ENCODE measurements at regions not wholly inside any gene's neighbourhood (a gene's known extent, or its start where the extent isn't known, plus 50 kb on each side); places are given as distances from the start of the nearest gene placed in this dataset.

DNA sequence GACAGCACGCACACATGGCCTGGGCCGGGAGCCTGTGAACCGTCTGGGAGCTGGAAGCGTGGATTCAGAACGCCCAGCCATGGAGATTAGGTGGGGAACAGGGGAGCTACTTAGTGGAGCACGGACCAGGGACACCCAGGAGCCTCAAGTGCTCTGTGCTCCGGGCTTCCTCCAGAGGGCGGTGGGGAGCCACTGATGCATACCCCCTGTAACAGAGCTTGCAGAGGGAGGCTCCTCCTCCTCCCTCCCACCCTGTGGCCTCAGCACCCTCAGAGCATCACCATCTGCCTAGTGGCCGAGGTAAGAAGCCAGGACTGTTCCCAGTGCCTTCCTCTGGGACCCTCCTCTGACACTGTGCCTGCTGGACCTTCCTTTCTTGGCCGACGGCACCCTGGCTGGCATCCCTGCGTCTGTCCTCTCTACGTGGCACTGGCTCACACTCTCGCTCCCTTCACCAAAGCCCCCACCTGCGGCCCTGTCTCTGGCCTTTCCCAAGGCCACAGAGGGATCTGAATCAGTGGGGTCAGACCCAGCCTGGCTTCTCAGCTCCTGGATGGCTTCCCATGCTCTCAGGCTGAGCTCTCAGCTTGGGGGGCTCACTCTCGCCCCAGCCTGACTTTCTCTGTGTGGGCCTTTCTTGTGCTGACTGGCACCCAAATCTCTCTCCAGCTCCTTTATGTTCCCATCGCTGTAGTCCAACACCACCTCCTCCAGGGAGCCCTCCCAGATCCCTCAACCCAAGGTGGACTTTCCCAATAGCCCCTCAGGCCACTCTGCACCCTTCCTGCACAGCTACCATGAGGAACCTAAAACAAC is 780.9 kb downstream of the BRD1 start:
- peak; percentile 48 for DNase-seq (ENCODE audit: low read depth)

DNA sequence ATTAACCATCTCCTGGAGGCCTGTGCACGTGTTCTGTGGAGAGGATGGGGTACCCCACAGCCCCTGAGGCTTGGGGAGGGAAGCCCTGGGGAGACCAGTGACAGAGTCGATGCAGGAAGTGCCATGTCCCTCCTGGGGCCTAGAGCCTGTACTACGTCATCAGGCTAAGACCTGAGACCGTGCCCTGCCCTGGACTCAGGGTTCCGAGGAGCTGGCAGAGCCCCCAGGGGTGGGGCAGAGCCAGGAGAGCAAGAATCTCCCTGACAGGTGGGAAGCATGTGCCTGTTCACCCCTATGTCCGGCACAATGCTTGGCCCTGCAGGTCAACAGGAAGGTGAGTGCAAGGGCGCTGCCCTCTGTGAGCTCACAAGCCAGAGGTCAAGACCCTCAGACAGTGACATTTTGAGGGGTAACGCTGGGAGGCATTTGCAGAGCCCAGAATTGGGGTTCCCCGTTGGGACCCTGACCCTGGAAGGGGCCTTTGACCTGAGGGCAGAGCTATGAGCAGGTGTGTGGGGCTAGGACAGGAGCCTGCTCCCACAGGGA is 781.6 kb downstream of the BRD1 start:
- DNase-seq (ENCODE audit: low read depth): no peak

DNA sequence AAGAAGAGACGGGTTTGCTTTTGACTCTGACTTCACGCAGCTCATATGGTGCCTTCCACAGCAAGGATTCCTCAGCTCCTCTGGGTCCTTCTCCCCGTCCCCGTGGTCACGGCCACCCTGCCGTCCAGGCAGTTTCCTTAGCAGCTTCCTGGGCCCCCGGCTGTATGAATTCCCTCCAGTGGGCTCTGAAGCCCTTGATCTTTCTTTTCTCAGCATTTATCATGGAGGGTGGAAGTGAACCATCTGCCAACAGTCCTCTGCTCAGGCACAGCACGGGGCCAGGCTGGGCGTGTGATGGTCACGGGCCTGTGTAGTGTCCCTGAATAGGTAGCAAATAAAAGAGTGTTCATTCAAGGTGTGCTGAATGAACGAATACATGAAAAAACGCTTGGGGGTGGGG is 782.4 kb downstream of the BRD1 start:
- DNase-seq (ENCODE audit: low read depth): no peak

DNA sequence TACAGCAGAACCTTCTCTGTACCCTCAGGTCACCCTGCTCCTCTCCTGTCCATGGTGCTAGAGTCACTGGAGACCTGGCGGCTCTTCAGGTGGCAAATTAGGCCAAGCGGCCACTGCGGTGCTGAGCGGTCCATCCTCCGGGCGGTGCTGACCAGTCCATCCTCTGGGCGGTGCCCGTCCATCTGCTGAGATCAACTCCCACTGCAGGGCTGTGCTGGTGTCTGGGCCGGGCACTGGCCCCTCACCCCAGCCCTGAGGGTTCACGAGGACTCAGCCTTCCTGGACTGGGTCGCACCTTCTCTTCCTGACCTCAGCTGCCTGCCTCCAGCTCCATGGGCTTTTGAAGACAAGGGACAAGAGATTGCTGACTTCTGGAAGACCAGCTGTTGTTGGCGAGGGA is 782.9 kb downstream of the BRD1 start:
- DNase-seq (ENCODE audit: low read depth): no peak

DNA sequence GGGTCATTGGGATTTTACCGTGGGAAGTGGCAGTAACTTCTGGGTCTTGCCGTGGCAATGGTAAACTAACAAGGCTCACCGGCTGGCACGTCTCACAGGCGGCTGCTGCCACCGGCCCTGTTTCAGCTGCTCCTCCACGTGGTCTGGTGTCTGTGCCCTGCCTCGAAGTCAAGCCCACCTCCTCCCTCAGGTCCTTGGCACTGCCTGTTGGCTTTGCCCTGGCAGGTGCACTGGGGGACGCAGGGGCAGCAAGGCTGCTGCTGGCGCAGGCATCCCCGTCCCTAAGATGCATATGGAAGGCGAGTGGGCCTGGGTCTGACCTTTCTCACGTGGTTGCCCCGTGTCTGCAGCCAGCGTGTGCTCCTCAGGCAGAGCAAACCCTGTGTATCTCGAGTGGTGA is 783.6 kb downstream of the BRD1 start:
- DNase-seq (ENCODE audit: low read depth): no peak

DNA sequence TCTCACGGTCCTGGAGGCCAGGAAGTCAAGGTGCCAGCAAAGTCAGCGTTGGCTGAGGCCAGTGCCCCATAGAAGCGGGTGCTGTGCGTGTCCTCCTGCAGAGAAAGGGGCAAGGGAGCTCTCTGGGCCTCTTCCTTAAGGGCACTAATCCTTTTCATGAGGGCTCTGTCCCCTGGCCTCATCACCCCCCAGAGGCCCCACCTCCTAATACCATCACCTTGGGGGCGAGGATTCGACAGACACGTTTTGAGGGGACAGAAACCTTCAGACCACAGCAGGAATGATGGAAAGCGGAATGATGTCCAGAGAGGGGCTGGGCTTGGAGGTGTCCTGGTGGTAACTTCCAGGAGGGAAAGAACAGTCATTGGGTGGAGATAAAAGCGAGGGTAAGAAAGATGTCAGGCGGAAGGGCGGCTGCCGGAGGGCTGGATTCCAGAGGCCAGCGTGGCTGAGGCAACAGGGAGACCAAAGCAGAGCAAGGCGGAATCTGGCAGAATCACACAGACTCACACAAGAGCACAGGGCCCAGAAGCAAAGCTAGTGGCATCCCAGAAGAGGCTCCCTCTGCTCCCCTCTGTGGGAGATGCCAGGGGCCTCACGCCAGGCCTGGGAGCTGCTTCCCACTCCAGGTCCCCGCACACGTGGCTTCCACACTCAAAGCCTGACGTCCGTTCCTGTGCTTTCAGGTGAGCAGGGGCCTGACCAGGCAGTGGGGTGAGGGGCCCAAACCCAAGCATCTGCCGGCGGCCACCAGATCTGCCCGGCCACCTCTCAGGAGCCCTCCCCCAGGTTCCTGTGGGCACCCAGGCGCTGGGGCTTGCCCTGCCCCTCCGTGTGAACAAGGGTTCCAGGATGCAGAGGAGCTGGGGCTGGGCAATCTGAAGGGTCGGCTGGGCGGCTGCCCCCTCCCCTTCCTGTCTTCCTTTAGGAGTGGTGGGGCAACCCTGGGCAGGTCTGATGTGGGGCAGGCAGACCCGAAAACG is 784.5 kb downstream of the BRD1 start:
- DNase-seq (ENCODE audit: low read depth): no peak

DNA sequence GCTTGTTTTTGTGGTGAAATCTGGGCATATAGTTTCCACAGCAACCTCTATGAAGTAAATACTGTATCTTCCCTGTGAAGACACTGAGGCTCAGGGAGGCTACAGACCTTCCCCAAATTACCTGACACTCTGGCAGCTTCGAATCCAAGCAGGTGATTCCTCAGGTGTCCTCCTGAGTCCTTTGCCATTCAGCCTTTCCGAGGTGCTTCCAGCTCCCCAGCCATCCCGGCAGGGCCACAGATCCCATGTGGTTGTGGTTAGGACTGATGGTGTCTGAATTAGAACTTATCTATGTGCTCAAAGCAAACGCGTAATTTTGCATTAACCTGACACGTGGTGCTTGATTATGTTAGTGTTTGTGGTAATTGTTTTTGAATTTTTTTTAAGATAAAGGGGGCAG is 785.6 kb downstream of the BRD1 start:
- DNase-seq (ENCODE audit: low read depth): no peak

DNA sequence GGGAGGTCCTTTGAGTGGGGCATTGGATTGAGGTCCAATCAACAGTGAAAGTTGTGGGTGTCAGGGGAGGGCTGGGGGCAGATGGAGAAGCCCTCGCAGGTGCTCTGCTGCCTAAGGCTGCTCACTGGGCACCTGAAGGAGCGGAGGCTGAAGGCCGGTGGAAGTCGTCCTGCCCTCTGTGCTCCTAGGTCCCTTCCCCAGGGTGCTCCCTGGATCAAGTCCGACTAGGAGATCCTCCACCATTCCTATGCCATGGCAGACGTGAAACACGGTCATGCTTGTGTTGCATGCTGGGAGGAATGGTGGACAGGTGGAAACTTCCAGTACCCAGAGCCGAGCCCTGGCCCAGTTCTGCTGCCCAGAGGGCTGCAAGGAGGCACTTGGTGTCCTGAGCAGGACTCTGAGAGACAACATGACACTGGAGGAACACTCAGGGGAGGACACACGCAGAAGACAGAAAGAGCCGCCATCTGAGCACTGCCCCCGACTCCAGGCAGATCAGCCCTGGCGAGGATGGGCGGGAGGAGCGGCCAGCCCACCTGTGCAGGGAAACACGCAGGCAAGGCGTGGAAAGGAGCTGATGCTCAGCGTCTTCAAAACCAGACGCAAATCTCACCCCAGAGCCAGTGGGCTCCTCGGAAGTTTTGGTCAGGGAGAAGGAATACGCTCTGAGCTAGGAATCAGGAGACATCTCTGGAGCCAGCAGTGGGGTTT is 786.8 kb downstream of the BRD1 start:
- DNase-seq (ENCODE audit: low read depth): no peak

DNA sequence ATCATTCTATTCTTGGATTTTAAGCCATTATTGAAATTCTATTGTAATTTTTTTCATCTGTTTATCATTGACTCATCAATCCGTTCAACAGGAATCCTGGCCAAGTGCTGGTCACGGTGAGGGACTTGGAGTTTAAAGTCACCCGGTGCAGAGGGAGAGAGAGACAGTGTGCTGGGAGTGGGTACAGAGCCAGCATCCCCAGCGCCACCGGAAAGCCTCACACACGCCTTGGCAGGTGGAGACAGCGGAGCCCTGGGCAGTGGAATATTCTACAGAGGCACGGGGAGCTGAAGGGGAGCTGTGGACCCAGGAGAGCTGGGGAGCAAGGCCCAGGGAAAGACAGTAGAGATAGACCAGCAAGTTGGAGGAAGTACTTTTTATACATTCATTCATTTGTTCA is 787.6 kb downstream of the BRD1 start:
- DNase-seq (ENCODE audit: low read depth): no peak

DNA sequence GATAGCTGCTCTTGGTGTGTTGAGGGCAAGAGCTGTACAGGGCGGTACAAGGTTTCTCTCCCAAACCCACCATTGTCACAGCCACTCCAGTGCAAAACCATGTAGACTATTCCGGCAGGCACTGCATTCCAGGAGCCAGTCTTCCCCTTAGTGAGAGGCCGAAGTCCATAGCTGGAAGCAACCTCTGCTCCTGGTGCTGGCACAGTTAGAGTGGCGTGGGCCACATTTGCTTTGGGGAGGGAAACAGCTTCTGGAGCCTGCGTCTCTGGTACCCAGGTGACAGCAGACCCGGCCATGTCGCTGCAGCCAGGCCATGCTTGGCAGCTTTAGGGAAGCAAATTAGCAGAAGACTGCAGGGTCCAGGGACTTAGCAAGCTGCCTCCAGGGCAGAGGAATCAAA is 788.0 kb downstream of the BRD1 start:
- DNase-seq (ENCODE audit: low read depth): no peak

DNA sequence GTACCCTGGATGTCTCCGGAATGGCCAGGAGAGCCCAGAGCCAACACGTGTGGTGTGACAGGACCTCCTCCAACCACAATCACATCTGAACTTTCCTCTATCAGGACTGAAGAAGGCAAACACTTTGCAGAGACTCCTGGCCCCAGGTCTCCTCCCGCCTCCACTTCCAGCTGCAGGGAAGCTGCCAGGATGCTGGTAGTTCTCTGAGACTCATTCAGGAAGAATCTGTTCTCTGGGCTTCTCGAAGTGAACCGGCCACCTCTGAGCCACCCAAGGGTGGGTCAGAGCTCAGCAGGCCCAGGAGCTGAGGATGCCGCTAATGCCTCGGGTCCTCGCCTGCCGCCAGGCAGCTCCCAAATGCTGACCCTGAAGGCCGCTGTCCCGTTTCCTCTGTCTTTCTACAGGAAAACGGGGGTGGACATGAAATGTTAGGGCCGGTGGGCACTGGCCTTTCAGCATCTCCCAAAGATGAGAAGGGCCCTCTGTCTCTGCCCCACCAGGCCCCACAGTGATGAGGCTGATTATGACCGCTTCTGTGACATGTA is 789.9 kb downstream of the BRD1 start:
- no peak for DNase-seq (ENCODE audit: low read depth)

DNA sequence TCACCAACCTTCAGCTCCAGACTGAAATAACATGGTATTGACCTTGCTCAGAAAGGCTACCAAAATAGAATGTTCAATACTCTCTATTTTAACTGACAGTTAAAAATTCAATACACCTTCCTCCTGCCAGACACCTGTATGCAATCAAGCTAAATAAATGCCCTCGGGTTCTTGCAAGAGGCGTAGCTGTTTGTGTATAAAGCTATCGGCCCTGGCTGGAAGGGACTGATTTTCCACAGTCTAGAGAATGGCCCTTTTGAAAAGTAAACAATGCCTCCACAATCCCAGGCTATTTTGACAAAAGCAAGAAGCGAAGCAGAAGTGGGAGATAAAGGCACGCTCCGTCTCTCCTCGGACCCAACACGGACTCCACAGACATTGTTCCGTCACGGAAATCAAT is 791.2 kb downstream of the BRD1 start:
- no peak for DNase-seq (ENCODE audit: low read depth)

DNA sequence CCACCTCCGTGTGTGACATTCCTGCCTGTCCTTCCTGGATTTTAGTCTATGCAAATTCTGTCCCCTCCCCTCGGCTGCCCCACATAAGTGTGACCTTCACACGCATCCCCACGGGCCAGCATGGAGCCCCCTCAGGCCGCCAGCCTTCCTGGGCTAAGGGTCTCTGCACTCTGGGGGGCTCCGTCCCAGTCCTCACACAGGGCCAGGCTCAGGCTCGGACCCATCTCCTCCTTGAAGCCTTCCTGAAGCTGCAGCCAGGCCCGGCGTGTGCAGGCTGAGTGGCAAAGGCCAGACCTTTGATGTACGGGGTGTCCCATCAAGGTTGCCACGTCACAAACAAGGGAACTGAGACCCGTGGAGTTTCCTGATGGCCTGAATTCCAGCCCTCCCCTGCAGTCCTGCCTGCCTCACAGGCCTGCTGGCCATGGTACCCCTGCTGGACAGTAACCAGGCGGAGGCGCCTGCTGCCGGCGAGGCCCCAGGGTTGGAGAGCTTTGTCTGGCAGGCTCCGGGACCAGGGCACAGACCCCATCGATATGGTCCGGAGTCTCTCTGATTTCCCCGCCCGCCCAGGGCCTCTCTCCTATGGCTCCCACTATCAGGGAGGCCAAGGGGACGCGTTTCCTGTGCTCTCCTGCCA is 791.7 kb downstream of the BRD1 start:
- DNase-seq (ENCODE audit: low read depth): no peak

DNA sequence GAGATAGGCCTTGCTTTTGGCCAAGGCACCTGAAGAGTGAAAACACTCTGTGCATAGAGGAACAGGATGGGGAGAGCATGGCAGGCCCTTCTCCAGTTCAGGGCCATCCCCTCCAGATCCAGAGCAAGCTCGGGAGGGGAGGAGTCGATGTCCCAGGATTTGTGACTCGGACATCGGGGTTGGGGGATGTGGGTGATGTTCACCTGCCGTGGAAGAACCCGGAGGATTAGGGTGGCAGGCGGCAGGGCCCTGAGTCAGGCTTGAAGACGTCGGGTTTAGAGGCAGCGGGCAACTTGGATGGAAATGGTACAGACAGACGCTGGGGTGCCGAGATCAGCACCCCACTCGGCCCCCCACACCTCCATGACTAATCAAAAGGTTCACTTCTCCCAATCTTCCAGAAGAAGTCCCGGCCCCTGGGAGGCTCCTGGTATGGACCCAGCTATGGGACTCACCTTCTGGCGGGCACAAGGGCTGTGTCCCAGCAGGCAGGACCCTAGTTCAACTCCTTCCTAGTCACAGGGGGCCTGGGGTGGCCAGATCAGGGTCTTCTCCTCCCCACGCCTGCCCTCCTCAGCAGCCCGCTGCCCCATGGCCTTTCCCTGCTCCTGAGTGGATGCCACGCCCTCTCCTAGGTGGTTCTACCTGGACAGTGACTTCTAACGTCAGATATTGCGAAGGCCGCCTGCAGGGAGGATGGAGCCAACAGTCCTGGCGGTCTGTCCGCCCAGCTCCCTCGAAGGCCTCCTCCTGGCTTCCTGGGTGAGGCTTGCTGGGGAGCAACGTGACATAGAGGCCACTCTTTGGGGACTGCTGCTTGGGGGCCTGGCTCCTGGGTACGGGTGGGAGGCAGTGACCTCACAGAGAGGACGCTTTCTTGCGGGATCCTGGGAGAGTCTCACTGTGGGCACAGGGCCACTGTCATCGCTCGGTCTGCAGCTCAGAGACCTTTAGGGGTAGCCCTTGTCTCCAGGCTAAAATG is 792.5 kb downstream of the BRD1 start:
- DNase-seq (ENCODE audit: low read depth): no peak

DNA sequence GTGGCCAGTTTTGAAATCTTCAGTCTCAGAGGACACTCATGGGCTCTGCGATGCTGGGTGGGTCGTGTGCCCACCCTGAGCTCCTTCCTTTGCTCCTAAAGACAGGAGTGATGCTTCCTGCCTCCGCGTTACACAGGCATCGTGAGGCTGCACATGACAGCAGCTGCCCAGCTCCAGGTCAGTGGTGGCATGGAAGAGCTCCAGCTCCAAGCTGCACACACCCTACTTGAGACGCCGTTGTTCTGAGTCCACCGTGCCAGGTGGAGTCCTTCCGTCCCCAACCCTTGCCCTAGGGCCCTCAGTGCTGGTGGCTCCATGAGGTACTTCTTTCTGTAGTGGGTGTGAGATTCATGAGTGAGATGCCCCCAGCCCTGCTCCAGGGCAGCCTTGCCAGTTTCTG is 794.1 kb downstream of the BRD1 start:
- no peak for DNase-seq (ENCODE audit: low read depth)

DNA sequence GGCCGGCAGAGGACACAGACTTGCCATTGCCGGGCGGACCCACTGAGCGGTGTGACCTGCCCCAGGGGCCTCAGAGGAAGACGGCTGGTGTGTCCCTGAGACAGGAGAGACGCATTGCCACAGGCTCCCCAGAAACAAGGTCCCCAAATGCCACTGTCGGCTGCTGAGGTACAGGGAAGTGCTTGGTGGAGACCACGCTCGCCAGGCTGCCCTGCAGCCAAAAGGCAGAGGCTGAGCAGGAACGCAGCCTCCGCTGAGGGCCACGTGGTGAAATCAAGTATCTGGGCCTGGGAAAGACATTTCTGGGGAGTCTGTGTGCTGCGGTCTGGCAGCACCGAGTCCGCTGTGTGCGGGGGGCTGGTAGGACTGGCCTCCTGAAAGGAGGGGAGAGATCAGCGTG is 794.9 kb downstream of the BRD1 start:
- no peak for DNase-seq (ENCODE audit: low read depth)

DNA sequence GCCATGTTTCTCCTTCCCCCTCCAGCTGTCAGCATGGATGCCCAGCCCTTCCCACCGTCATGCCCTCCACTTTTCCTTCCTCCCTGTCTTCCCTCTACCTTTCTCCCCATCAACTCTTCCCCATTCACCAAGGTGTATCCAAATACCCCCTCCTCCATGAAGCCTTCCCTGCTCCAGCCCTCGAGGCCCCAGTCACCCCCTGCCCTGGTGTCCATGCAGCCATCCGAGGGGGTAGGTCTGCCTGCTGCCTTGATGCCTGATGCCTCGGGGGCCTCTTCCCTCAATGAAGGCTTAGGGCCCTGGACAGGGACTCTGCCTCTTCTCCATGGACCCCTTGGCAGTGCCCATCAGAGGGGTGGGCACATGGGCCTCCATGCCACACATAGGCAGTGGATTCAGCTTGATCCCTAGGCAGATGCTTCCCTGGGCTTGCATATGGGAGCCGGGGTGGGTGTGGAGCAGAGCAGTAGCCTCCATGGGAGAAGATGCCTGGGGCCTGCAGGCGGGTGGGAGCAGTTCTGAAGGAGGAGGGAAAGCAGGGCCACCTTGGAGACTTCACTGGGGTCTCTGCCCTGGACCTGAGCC is 795.8 kb downstream of the BRD1 start:
- no peak for DNase-seq (ENCODE audit: low read depth)

DNA sequence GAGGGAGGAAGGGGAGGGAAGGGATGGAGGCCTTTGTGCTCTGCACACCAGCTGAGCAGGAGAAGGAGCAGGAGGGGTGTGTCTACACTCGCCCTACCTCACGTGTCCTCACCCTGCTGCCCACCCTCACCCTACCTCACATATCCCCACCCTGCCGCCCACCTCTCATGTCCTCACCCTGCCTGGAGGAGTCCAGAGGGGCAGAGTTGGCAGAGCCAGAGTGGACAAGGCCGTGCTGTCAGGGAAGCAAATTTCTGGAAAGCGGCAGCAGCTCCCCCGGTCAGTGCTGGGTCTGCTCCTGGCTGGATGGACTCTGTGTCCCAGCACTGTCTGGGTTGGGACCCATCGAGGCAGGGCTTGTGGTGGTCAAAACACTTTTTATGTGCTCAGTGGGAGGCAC is 799.6 kb downstream of the BRD1 start:
- DNase-seq (ENCODE audit: low read depth): no peak

DNA sequence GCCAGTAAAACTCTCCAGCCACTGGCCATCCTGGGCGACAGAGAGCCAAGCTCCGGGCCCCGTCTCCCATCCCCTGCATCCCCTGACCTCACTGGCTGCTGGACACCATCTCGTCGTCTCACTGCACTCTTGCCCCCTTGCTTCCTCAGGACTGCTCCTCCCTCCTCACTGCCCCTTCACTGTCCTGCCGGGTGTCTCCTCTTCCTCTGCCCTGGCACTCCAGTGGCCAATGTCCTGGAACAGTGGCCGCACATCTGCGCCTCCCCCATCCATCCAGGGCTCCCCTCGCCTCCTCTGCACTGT is 800.4 kb downstream of the BRD1 start:
- DNase-seq (ENCODE audit: low read depth): no peak
